GM18499 (cell line): ENCODE measurements at regions not wholly inside any gene's neighbourhood (a gene's known extent, or its start where the extent isn't known, plus 50 kb on each side); places are given as distances from the start of the nearest gene placed in this dataset.

Experiments
- ATAC-seq: cut with Tn5 transposase; IDR thresholded peaks from one replicate; pipeline ENCODE4 v1.9.1; 2021; ENCODE audit warnings: moderate number of reproducible peaks; ENCODE audit not compliant: insufficient read depth, unreplicated experiment

DNA sequence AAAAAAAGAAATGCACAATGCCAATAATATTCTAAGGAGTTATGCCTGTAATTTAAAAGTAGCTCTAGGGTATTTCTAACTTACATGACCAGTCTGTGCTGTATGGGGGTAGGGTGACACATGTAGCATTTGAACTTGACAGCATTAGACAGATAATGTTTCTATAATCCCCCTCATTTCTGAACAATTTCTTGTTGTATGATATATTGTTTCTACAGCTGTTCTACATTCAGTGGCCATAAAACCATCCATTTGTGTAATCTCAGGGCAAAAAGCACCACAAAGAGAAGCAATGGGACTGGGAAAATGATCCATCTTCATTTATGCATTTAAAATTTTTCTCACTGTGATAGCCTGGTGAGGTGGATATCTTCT is 767.8 kb downstream of the TFAP2A start:
- no peak for ATAC-seq

DNA sequence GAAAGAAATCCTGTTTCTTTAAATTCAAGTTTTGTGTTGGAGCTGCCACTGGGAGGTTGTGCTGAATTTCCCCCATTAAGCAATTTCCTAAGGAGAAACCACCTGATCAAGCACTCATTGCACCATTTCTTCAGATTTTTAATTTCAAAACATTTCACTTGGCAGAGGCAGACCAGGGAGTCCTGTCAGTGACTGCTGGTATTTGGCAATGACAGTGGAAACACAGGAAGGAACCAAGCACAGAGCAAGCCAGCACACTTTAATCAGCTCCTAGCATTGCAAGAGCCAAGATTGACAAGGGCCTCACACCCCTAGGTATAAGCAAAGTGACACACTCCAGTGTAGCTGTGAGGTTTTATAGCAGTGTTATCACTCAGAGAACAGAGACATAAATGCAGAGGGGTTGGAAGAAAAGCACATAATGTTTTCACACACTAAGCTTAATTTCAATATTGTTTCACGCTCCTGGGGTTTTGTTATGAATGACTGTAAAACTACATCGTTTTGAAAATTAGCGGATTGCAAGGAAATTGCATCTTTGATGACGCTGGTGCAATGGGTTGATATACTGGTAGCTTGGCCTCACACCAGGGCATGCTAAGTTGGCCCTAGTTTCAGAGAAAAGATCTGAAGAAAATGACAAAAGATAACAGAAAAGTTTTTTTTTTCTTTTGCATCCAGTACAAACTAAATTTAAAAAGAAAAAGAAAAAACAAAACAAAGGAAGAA is 768.4 kb downstream of the TFAP2A start:
- no peak for ATAC-seq

DNA sequence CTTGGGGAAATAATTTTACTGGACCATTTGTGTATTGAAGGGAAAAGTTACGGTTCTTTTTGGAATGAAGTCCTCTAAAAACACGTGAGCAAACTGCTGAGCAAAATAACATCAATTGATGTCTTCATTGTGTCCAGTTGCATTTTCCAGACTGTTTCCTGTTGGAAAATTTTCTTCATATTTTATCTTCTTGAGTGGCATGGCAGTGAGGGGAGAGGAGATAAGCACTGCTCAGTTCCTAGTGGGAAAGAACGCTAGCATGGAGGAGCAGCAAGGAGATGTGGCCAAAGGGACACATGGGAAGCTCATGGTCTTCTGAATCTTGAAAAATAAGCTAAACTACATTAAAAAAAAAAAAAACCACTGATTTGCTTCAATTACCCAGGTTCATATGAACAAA is 776.0 kb downstream of the TFAP2A start:
- no peak for ATAC-seq

DNA sequence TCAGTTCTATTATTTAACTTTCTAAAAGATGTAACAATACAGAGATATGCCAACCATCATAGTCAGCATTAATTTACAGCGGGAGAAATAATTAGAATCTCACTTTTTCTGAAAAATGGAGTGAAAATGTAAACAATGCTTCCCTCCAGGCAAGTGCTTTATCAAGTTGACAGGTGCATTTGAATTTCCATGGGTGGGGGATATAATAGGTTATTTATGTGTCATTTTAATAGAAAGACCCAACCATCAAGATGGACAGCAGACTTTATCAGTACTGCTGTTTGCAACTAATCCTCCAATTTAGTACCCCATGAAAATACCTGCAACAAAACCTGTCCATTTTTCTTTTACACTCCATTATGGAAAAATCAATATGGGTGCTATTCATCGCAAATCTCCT is 780.1 kb downstream of the TFAP2A start:
- no peak for ATAC-seq

DNA sequence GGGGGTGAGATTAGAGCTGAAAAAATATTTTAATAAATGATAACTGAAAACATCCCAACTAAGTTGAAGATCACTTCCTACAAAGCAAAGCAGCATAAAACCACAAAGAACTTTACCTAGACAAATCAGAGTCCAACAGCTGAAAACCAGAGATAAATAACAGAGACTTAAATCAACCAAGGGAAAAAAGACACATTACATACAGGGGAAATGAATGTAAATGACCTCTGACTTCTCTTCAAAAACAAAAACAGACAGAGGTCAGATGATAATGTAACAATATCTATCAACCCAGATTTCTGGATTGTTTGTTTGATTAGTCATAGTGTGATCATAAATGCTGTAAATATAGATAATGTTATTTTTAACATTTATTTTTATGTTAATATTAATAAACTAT is 782.8 kb downstream of the TFAP2A start:
- ATAC-seq, result no peak

DNA sequence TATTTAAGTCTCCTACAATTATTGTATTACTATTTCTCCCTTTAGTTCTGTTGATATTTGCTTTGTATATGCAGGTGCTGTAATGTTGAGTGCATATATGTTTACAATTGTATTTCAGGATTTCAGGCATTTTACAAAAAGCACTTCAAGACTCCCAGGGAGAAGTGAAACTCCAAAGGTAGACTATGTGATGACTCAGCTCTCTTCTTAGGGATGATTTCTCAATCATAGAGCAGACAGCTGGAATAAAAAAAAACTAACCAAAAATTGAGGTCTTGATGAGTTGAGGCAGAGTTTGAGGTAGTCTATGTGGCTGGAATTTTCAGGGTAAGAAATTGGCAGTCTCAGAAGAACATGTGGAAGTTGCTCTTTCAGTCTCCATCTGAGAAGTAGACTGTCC is 786.1 kb downstream of the TFAP2A start:
- ATAC-seq, result no peak

DNA sequence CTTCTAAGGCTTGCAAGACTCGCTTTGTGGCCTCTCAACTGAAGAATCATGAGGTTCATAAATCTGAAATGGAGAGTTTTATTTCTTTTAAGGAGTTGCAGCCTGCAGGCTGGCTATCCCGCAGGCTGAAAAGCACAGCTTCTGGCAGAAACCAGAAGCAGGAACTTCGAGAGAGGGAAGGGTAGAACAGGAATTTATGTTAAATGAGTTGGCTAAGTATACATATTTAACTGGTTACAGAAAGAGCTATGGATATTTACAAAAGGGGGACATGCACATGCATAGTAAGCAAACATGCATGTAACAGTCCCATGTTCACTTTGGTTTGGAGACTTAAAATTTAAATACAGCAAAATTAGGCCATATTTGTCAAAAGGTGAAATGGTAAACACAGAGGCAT is 787.0 kb downstream of the TFAP2A start:
- ATAC-seq, result no peak

DNA sequence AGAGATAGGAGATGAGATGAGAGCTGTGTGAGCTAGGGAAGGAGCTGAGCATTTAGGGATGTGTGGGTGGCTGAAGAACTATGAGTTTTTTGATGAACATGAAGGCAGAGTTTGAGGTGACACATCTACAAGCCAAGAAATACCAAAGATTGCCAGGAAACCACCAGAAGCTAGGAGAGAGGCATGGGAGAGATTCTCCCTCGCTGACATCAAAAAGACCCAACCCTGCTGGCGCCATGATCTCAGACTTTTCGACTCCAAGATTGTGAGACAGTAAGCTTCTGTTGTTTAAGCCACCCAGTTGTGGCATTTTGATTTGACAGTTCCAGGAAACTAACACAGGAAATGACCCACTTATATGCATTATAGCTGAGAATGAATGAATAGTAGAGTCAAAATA is 790.9 kb downstream of the TFAP2A start:
- ATAC-seq, result no peak

DNA sequence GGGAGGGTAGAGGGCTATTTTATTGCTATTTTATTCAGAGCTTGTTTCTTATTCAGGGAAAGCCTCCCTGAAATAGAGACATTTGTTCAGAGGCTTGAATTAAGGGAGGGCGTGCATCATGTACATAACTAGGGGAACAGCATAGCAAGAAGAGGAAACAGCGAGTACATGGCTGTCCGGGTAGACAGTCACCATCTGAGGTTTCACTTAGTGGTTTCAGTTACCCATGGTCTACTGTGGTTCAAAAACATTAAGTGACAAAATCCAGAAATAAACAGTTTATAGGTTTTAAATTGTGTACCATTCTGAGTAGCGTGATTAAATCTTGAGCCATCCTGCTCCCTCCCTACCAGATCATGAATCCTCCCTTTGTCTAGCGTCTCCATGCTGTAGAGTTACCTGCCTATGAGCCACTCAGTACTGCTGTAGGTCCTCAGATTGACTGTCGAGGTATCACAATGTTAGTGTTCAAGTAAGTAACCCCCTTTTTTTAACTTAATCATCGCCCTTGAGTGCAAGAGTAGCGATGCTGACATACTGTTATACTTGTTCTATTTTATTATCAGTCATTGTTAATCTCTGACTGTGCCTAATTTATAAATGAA is 791.5 kb downstream of the TFAP2A start:
- no peak for ATAC-seq

DNA sequence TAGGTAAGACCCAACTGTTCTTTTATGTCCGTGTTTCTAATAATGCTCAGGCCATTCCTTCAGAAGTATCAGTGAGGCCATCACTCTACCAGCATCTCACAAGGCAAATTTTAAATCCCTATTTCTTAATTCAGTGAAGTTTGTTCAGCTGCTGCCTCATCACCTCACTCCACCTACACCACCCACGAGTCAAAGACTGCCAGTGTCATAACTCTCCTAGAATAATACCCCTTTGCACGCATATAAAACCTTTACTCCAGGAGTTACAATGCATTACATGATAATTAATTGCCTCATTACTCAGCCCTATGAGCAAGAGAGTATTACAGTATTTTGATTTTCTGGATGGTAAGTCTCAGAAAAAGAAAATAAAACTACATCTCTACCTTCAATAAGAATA is 793.6 kb downstream of the TFAP2A start:
- ATAC-seq, result no peak

DNA sequence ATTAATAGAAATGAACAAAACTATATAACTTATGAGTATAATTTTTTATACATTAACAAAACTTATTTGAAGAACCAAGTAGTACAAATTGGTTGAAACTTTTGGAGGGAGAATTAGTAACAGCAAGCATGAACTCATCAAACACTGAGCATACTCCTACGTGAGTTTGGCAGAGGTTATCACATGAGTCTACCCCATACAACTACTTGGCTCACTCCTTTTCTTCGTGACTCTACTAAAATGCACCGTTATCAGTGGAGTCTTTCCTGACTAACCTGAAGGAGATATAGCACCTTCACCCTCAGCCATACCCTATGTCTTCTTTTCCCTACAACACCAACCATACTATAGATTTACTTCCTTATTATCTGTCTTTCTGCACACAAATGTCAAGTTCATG is 794.2 kb downstream of the TFAP2A start:
- ATAC-seq, result no peak

DNA sequence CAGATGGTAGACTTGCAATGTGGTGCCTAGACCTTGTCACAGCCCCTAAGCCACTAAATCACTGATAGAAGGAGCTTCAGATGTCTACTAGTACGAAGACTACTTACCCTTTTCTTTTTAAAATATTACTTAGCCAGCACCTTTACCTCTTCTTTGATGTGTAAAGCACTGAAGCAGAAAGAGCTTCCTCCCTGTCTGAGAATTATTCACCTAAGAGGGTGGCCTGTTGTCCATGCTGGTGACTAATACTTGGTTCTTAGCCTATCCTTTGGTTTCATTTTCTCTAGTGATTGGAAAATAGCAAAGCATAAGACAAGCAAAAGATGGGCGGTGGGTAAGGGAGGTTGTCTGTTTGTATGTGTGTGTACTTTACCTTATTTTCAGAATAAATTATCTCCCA is 794.6 kb downstream of the TFAP2A start:
- ATAC-seq, result no peak

DNA sequence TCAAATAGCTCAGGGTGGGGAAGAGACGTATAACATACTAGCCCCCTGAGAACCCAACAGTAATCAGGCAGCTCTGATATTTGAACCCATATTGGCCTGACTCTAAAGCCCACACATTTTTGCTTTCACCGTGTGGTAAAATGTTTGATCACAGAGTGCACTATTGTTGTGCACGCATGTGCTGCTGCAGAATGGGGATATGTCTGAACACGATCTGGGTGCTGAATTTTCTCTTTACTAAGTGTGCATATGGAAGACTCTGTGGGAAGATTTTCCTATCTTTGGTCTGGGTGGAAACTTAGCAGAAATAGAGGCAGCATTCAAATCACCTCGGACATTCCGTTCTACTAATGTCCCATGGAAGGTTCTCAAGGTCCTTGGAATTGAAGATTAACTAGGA is 800.1 kb downstream of the TFAP2A start:
- no peak for ATAC-seq

DNA sequence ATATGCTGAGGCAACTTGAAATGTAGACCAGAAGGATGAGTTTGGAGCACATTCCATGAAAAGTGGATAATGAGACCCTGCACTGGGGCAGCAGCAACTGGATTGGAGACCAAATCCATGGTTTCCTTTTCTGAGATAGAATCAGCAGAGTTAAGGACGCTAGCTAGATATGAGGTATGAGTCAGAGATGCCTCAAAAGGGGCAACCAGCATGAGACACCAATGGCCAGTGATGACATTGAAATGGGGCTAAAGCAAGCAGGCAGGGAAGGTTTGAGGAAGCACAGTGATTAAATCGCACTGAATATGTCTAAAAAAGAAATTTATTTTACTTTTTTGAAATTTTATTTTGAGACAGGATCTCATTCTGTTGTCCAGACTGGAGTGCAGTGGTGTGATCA is 802.4 kb downstream of the TFAP2A start:
- no peak for ATAC-seq

DNA sequence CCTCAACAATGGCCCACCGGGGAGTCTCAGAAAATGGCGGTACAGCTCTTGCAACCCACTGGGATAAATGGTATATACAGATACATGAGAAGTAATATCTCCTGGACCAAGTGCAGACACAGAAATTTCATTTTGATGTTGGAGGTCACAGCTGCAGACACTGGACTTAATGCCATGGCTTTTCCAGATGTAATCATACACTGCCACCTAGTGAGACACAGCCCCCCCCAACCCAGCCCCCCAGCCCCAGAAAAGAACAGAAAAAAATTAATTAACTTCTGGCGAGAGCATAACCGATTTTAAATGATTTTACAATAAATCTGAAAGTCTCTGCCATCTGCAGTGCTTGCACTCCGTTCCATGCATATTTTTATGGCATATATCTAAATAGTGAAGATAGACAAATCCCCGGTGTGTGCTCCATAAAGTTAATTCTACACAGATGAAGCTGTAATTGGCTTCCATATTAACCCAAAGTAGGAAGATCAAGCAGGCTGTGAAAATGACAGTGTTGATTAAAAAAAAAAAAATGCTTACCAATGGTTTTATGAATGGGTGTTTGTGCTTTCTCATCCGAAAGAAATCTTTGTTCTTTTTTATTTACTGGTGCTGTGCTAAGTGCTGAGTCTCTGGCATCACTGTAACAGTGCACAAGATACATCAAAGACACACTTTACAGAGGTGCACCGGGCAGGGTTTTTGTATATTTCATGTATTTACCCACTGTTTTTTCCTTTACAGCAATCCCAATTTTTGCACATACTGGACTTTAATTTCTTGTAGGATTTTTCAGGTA is 804.1 kb downstream of the TFAP2A start:
- no peak for ATAC-seq

DNA sequence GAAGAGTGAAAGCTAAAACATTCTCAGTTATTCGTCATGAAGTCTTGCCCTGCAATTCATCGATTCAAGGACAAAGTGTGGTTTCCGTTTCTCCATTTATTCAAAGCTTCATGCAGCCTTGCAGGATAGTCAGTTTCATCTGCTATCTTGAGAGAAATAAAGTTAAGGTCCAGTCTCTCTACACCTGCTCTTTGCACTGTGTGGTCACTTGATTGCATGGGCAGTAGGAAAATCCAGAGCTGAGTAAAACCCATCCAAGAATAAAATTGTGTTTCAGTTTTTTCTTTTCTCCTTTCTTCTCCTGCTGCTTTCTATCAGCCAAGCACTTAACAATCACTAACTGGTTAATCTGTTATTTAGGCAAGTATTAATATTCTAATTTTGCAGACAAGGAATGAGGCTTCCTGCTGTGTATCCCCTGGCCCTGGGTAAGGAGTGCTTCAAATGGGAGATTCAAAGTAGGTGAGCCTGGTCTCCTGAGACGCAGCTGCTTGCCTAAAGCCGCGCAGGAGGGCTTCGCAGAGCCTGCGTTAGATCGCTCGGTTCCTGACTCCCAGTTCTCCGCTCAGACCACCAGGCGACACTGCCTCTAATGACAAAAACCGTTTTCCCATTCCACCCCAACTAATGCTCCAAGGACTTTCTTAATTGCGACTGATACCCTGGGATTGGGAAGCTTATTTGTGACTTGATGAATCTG is 808.3 kb downstream of the TFAP2A start:
- ATAC-seq, result no peak

DNA sequence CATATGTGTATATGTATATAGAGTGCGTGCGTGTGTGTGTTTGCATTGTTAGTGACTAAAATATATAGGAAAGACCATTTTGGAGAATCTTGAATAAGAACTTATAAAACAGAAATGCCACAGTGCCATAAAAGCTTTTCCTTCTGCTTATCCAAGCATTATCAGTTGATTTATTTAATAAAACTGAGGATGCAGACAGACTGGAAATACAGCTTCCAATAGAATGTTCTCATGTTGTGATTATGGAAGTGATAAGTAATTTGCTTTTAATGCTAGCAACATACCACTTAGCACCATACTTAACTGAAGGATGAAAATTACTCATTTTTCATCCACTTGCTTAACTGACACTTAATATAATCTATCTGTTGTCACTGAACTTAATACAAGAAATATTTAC is 820.1 kb downstream of the TFAP2A start:
- no peak for ATAC-seq

DNA sequence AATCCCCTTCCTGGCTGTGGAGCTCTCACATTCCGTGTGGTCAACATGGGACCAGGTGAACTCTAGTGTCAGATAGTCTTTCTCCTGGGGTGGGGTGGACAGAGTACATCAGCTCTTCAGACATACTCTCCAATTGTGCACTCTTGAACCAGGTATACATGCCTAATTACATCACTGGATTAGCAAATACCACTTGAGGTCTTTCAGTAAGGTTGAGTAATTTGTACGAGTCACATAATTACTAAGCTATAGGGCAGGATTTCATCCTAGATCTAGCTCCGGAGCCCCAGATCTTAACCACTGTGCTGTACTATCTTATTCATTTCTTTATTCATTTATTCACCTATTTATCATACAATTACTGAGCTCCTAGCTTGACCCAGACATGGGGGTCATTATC is 821.3 kb downstream of the TFAP2A start:
- no peak for ATAC-seq

DNA sequence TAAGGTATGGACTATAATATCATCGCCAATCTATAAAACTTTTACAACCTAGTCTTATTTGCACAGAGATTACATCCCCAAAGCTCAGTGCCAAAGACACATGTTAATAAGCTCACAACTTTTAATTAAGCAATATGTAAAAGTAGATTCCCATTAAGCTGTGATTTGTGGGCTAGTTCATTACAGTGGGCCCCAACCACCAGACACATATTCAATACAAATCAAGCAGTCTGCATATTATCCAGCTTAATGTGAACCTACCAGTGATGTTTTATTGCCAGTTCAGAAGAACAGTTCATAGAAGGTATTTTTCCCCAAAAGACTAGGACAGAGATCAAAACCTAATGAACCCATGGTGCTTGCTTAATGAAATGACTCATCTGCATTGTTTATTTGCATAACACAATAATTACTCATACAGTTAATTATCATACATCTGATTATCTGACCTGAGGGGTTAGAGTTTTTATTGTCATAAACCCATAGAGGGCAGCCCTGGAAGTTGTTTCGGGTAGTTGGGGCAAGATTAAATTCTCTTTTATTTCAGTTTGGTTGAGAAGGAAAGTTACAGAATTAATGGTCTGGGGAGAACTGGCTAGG is 831.0 kb downstream of the TFAP2A start:
- no peak for ATAC-seq

DNA sequence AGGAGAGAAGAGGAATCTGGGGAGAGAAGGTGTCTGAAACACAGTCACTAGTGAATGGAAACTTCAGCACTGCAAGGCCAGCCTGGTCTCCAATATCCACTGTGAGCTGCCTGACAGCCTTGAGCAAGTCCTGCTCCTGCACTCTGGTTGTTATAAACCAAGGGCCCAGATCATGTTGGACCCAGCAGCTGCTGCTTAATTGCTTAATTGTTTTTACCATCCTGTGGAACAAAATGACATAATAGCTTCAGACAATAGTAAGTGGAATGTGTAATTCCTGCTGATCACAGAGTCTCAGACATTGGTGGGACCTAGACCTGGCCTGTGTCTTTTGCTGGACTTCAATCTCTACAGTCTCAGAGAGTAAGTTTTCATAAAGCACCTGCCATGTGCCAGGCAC is 833.7 kb downstream of the TFAP2A start:
- ATAC-seq, result no peak

DNA sequence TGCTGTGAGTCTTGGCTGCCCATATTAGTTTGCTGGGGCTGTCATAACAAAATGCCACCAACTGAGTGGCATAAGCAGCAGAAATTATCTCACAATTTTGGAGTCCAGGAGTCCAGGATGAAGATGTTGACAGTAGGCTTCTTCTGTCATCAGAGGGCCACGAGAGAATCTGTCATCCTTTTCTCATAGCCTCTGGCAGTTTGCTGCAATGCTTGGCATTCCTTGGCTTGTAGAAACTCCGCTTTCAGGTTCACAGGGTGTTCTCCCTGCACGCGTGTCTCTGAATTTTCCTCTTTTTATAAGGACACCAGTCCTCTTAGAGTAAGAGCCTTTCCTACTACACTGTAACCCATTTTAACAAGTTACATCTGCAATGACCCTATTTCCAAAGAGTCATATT is 838.4 kb downstream of the TFAP2A start:
- ATAC-seq, result no peak
